ENCODE measurements at regions not wholly inside any gene's neighbourhood (a gene's known extent, or its start where the extent isn't known, plus 50 kb on each side); places are given as distances from the start of the nearest gene placed in this dataset.

DNA sequence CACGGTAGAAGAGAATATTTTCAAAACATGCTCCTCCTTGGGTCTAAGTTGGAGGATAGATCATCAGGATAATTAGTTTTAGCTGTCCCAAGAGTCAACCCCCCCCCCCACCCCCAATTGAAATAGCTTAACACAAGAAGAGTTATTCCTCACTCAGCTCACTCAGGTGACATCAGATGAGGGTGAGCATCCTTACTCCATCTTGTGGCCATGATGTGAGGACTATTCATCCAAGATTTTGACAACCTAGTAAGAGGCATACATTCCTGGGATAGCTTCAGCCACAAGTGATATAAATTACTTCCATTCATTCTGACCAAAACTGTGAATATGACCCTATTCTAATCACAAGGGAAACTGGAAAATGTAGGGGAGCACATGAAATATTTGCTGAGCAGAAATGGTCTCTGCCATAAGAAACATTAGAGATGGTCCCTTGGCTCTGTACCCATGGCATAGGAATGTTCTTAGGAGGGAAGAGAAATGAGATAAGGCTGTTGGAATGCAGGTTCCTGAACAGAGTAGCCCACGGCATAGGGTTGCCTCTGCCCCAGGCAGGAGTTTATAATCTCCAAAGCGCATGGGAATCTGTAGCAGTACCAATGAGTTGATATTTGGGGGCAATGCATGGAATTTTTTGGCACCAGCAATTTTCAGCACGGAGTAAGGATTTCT lies 257.2 kb downstream of the CYRIA start:
- ChIA-PET POLR2A (no interaction called here), CTCF (no interaction called here)
- Histone ChIP-seq H3K9me3 (ENCODE audit: control insufficient read depth in 1 of 2, insufficient read depth in 1 of 2, low read length in 2 of 2) (peaks cover 0 to 4% of the 10 kb centered on the region in 2 experiments), H3K36me3 (ENCODE audit: insufficient read depth, low read length) (no peaks in the 10 kb centered on the region), H3K4me3 (ENCODE audit: low read length) (no peak overlapping the region), H3K4me1 (ENCODE audit: insufficient read depth, low read length) (no peaks in the 10 kb centered on the region), H3K27me3 (ENCODE audit: control insufficient read depth in 1 of 2, insufficient read depth in 2 of 2, low read length in 2 of 2) (no peaks in the 10 kb centered on the region), H3K27ac (ENCODE audit: low read depth in 1 of 2, low read length in 2 of 2) (no peak overlapping the region)
- DNase-seq (no peak), ATAC-seq (ENCODE audit: poor library complexity) (no peak)
- intact Hi-C loops (cut with DNase I, micrococcal nuclease): no loop called here
- Mint-ChIP-seq H3K4me1 (ENCODE audit: low read depth) (no peaks in the 10 kb centered on the region), H3K4me3 (no peak overlapping the region), H3K27ac (no peak overlapping the region), H3K9me3 (no peaks in the 10 kb centered on the region), H3K36me3 (ENCODE audit: low read depth) (no peaks in the 10 kb centered on the region), H3K27me3 (no peaks in the 10 kb centered on the region)
- TF ChIP-seq, protein P1, sequence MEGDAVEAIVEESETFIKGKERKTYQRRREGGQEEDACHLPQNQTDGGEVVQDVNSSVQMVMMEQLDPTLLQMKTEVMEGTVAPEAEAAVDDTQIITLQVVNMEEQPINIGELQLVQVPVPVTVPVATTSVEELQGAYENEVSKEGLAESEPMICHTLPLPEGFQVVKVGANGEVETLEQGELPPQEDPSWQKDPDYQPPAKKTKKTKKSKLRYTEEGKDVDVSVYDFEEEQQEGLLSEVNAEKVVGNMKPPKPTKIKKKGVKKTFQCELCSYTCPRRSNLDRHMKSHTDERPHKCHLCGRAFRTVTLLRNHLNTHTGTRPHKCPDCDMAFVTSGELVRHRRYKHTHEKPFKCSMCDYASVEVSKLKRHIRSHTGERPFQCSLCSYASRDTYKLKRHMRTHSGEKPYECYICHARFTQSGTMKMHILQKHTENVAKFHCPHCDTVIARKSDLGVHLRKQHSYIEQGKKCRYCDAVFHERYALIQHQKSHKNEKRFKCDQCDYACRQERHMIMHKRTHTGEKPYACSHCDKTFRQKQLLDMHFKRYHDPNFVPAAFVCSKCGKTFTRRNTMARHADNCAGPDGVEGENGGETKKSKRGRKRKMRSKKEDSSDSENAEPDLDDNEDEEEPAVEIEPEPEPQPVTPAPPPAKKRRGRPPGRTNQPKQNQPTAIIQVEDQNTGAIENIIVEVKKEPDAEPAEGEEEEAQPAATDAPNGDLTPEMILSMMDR (IDR thresholded peaks at IDR 0.05): no peak

DNA sequence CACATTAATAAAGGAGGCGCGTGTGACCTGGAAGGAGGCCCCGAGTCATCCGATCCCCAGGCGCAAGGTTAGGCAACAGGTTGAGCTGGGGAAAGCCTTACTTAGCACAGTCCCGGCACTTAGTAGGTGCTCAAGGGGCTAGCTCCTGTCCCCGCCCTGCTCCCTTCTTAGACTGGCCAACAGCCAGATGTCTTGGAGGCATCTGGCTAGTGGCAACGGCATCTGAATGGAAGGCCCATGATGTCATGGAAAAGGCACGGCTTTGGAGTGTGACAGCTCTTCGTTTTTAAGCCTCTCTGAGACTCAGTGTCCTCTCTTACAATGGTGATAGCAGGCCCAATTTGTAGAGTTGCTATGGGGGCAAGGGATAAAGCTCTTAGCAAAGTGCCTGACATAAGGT lies 258.3 kb downstream of the CYRIA start:
- H3K36me3 ChIP-seq (ENCODE audit: insufficient read depth, low read length): no peaks in the 10 kb centered on the region
- peaks cover 0 to 4% of the 10 kb centered on the region in 2 experiments for H3K9me3 ChIP-seq (ENCODE audit: control insufficient read depth in 1 of 2, insufficient read depth in 1 of 2, low read length in 2 of 2)
- Mint-ChIP-seq H3K27me3 (no peaks in the 10 kb centered on the region), H3K4me3 (no peak overlapping the region), H3K36me3 (ENCODE audit: low read depth) (no peaks in the 10 kb centered on the region), H3K27ac (no peak overlapping the region), H3K9me3 (no peaks in the 10 kb centered on the region), H3K4me1 (ENCODE audit: low read depth) (no peaks in the 10 kb centered on the region)
- CTCF ChIA-PET: no interaction called here
- intact Hi-C loops (cut with DNase I, micrococcal nuclease): no loop called here
- H3K4me1 ChIP-seq (ENCODE audit: insufficient read depth, low read length): no peaks in the 10 kb centered on the region
- no peak overlapping the region for H3K4me3 ChIP-seq (ENCODE audit: low read length)
- no peak for ATAC-seq (ENCODE audit: poor library complexity)
- POLR2A ChIA-PET: no interaction called here
- H3K27ac ChIP-seq (ENCODE audit: low read depth in 1 of 2, low read length in 2 of 2): no peak overlapping the region
- TF ChIP-seq, protein P1 (IDR thresholded peaks at IDR 0.05): no peak
- no peak for DNase-seq
- H3K27me3 ChIP-seq (ENCODE audit: control insufficient read depth in 1 of 2, insufficient read depth in 2 of 2, low read length in 2 of 2): no peaks in the 10 kb centered on the region

DNA sequence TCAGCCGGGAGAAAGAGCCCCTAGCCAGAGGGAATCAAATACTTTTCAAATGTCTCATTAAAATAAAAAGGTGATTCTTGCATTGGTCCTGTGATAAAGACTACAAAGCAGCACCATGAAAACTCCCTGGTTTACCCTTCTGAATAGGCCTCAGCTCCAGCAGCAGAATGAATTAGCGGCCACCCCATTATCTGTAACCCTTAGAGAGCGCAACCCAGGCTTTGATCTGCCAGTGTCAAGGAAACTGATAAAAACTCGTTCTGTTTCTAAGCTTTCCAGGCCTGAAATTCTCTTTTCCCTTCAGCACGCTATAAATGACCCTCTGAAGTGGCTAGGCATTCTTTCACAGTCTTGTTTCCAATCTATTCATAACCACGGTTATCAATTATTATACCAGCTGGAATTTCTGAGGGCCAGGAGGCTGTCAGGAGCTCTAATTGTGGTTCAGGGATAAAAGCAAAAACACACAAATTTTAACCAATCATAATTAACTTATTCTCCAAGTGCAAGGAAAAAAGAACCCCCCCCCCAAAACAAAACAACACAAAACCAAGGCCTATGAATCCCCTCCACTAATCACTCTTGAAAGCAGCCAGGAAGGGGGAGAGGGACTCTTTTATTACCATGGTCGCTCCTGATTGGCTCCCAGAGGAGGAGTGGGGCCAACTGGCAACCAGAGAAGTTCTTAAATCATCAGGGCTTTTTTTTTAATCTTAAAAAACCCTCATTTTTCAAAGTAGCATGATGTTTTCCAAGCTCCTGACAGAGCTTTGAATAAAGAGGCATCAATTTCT lies 258.9 kb downstream of the CYRIA start:
- no peaks in the 10 kb centered on the region for H3K27me3 Mint-ChIP-seq
- DNase-seq (no peak), ATAC-seq (ENCODE audit: poor library complexity) (no peak)
- H3K27ac Mint-ChIP-seq: no peak overlapping the region
- no peaks in the 10 kb centered on the region for H3K4me1 ChIP-seq (ENCODE audit: insufficient read depth, low read length)
- H3K27ac ChIP-seq (ENCODE audit: low read depth in 1 of 2, low read length in 2 of 2): no peak overlapping the region
- no peak overlapping the region for H3K4me3 ChIP-seq (ENCODE audit: low read length)
- peaks cover 0 to 4% of the 10 kb centered on the region in 2 experiments for H3K9me3 ChIP-seq (ENCODE audit: control insufficient read depth in 1 of 2, insufficient read depth in 1 of 2, low read length in 2 of 2)
- H3K9me3 Mint-ChIP-seq: no peaks in the 10 kb centered on the region
- no peaks in the 10 kb centered on the region for H3K4me1 Mint-ChIP-seq (ENCODE audit: low read depth)
- H3K36me3 ChIP-seq (ENCODE audit: insufficient read depth, low read length): no peaks in the 10 kb centered on the region
- TF ChIP-seq, protein P1 (IDR thresholded peaks at IDR 0.05): no peak
- H3K4me3 Mint-ChIP-seq: no peak overlapping the region
- CTCF ChIA-PET: no interaction called here
- POLR2A ChIA-PET: no interaction called here
- H3K27me3 ChIP-seq (ENCODE audit: control insufficient read depth in 1 of 2, insufficient read depth in 2 of 2, low read length in 2 of 2): no peaks in the 10 kb centered on the region
- H3K36me3 Mint-ChIP-seq (ENCODE audit: low read depth): no peaks in the 10 kb centered on the region
- intact Hi-C loops (cut with DNase I, micrococcal nuclease): no loop called here
